ENCODE measurements at regions not wholly inside any gene's neighbourhood (a gene's known extent, or its start where the extent isn't known, plus 50 kb on each side); places are given as distances from the start of the nearest gene placed in this dataset.

DNA sequence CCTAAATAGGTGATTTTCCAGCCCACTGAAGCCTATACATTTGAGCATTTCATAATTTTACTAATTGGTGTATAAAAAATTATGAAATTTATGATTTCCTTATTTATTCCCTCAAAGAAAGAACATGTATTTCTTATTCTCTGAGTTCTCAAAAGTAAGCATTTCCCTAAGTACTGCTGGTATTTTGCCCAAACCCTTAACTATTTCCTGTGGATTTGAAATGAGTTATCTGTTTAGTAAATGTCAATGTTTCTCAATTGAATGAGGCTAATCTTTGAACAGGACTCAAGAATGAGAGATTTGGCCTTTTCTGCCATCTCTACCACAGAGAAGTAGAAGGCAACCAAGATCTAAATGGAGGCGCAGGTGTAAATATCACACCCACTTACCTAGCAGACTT lies 751.7 kb downstream of the TLE1 start:
- 97% methylated on average over 1 of the region's 1 CpG; no CpG with 5 or more reads in 1 of the 2 donors for WGBS, 2 donors (ENCODE audit: low coverage in 1 of 2)
- no peaks in the 10 kb centered on the region for H3K27me3 ChIP-seq
- no peak overlapping the region for H3K4me3 ChIP-seq
- no peaks in the 10 kb centered on the region for H3K36me3 ChIP-seq
- no peaks in the 10 kb centered on the region for H3K4me1 ChIP-seq
- DNase-seq, result no peak
- H3K27ac ChIP-seq, result no peak overlapping the region
- TF ChIP-seq POLR2AphosphoS5 (IDR thresholded peaks at IDR 0.05), result no peak
- no peak for TF ChIP-seq POLR2A (IDR thresholded peaks at IDR 0.05)
- TF ChIP-seq, protein P1, sequence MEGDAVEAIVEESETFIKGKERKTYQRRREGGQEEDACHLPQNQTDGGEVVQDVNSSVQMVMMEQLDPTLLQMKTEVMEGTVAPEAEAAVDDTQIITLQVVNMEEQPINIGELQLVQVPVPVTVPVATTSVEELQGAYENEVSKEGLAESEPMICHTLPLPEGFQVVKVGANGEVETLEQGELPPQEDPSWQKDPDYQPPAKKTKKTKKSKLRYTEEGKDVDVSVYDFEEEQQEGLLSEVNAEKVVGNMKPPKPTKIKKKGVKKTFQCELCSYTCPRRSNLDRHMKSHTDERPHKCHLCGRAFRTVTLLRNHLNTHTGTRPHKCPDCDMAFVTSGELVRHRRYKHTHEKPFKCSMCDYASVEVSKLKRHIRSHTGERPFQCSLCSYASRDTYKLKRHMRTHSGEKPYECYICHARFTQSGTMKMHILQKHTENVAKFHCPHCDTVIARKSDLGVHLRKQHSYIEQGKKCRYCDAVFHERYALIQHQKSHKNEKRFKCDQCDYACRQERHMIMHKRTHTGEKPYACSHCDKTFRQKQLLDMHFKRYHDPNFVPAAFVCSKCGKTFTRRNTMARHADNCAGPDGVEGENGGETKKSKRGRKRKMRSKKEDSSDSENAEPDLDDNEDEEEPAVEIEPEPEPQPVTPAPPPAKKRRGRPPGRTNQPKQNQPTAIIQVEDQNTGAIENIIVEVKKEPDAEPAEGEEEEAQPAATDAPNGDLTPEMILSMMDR (IDR thresholded peaks at IDR 0.05), result no peak
- TF ChIP-seq EP300 (IDR thresholded peaks at IDR 0.05; ENCODE audit: low read depth), result no peak
- in situ Hi-C loops (cut with MboI; ENCODE audit: low pct_ligation_motif_present in 1 of 4, low pct_unique_long_range_greater_than_20kb in 1 of 4, low sequenced_read_pairs in 3 of 4), result no loop called here
- intact Hi-C loops (cut with DNase I; ENCODE audit: low total_unique reads), result no loop called here
- peaks cover 0 to 3% of the 10 kb centered on the region in 2 donors for H3K9me3 ChIP-seq

DNA sequence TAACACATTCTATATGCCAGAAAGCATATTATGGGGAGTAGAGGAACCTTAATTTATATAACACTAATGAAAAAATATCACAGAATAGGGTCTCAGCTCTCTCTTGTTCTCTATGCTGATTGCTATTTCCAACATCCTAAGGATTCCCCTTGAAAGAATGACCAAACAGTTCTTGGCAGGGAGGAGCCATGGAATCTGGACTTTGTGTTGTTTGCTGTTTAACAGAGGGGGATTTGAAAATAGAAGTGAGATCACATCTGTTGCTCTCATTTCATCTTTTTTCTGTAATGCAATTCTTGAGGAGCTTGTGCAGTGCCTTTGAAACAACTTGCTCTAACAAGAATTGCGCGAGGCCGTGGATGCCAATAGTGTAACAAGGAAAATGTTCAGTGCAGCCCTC lies 755.3 kb downstream of the TLE1 start:
- 79 to 82% methylated on average over 3 of the region's 3 CpGs for WGBS, 2 donors (ENCODE audit: low coverage in 1 of 2)
- in situ Hi-C loops (cut with MboI; ENCODE audit: low pct_ligation_motif_present in 1 of 4, low pct_unique_long_range_greater_than_20kb in 1 of 4, low sequenced_read_pairs in 3 of 4), result no loop called here
- DNase-seq, result no peak

DNA sequence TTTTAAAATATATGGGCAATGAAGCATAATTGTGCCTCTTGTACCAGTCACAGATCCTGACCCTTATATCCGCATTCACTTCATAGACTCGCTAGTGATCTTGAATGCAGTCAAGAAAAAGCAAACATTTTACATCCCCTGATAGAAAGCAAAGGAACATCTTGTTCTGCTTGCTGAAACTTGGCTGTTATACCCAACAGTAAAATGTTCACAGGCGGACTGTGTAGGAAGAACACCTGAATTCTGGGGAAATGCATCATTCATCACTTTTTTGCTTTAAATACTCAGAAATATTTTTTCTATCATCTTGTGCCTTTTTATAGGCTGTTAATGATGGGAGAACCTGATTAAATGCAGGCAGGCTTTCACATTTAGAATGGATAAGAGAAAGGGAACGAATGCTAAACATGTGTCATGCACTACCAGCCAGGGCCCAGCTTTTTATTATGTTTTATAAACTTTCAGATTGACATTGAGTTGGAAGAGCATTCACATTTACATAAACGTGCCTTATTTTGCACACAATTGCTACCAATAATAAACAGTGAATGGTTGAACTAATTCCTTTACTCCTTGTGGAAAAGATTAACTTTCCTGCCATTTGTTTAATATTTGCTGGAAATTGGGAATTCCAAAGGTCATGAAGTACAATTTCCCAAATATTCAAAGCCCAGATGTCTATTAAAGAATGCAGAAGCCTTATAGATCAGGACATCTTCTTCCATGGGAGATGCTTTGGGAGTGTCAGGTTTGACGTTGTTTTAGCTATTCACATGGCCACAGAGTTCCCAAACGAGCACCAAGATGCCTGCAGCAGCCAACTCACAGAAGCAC lies 756.2 kb downstream of the TLE1 start:
- 60 to 68% methylated on average over 7 of the region's 7 CpGs for WGBS, 2 donors (ENCODE audit: low coverage in 1 of 2)
- TF ChIP-seq, protein P1 (IDR thresholded peaks at IDR 0.05), result no peak
- TF ChIP-seq POLR2A (IDR thresholded peaks at IDR 0.05) (no peak), POLR2AphosphoS5 (IDR thresholded peaks at IDR 0.05) (no peak)

More for the DNA sequence above, 755.3 kb downstream of the TLE1 start:
- Histone ChIP-seq H3K4me3 (no peak overlapping the region), H3K27me3 (no peaks in the 10 kb centered on the region), H3K36me3 (no peaks in the 10 kb centered on the region), H3K4me1 (no peaks in the 10 kb centered on the region), H3K9me3 (peaks cover 0 to 3% of the 10 kb centered on the region in 2 donors), H3K27ac (no peak overlapping the region)
- TF ChIP-seq, protein P1 (IDR thresholded peaks at IDR 0.05), result no peak
- no peak for TF ChIP-seq POLR2AphosphoS5 (IDR thresholded peaks at IDR 0.05)
- TF ChIP-seq EP300 (IDR thresholded peaks at IDR 0.05; ENCODE audit: low read depth), result no peak
- no peak for TF ChIP-seq POLR2A (IDR thresholded peaks at IDR 0.05)
- intact Hi-C loops (cut with DNase I; ENCODE audit: low total_unique reads), result no loop called here

DNA sequence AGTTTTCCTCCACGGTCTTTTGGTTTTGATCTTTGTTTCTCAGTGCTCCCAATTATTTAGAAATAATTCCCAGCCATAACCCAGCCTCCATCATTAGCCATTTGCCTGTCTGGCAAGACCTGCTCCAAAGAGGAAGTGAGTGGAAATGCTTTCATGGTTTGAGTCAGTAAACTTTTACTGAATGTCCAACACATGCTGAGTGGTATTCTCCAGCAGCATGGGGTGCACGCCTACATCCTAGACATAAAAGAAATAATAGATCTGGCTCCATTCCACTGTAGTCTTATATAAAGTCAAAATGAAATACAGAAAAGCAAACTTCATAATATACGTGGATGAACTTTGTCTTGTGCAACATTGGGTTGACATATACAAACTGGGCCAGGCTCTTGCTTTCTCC lies 757.2 kb downstream of the TLE1 start:
- intact Hi-C loops (cut with DNase I; ENCODE audit: low total_unique reads), result no loop called here
- Histone ChIP-seq H3K9me3 (peaks cover 0 to under 1% of the 10 kb centered on the region in 2 donors), H3K27ac (no peak overlapping the region), H3K4me3 (no peak overlapping the region), H3K4me1 (no peaks in the 10 kb centered on the region), H3K27me3 (no peaks in the 10 kb centered on the region), H3K36me3 (no peaks in the 10 kb centered on the region)
- 33 to 38% methylated on average over 3 of the region's 3 CpGs for WGBS, 2 donors (ENCODE audit: low coverage in 1 of 2)
- no peak for DNase-seq
- in situ Hi-C loops (cut with MboI; ENCODE audit: low pct_ligation_motif_present in 1 of 4, low pct_unique_long_range_greater_than_20kb in 1 of 4, low sequenced_read_pairs in 3 of 4), result no loop called here
- TF ChIP-seq, protein P1 (IDR thresholded peaks at IDR 0.05), result no peak
- TF ChIP-seq EP300 (IDR thresholded peaks at IDR 0.05; ENCODE audit: low read depth) (no peak), POLR2A (IDR thresholded peaks at IDR 0.05) (no peak), POLR2AphosphoS5 (IDR thresholded peaks at IDR 0.05) (no peak)

More for the DNA sequence above, 756.2 kb downstream of the TLE1 start:
- Histone ChIP-seq H3K27ac (no peak overlapping the region), H3K27me3 (no peaks in the 10 kb centered on the region), H3K4me3 (no peak overlapping the region), H3K9me3 (peaks cover 0 to 3% of the 10 kb centered on the region in 2 donors), H3K36me3 (no peaks in the 10 kb centered on the region), H3K4me1 (no peaks in the 10 kb centered on the region)
- DNase-seq, result no peak
- intact Hi-C loops (cut with DNase I; ENCODE audit: low total_unique reads), result no loop called here
- in situ Hi-C loops (cut with MboI; ENCODE audit: low pct_ligation_motif_present in 1 of 4, low pct_unique_long_range_greater_than_20kb in 1 of 4, low sequenced_read_pairs in 3 of 4), result no loop called here

Measured in transverse colon (tissue), 4 donors.